ENCODE measurements at regions not wholly inside any gene's neighbourhood (a gene's known extent, or its start where the extent isn't known, plus 50 kb on each side); places are given as distances from the start of the nearest gene placed in this dataset.

GRCh38 chr11:32307471-32307870, 127.9 kb downstream of the WT1 start:
- TF ChIP-seq POLR2AphosphoS5 (IDR thresholded peaks at IDR 0.05; ENCODE audit: low read depth, low read length) (no peak), POLR2A (IDR thresholded peaks at IDR 0.05; ENCODE audit: low read depth, low read length) (no peak)
